ENCODE measurements at regions not wholly inside any gene's neighbourhood (a gene's known extent, or its start where the extent isn't known, plus 50 kb on each side); places are given as distances from the start of the nearest gene placed in this dataset.

GRCh38 chr2:191476901-191477300, 201.0 kb upstream of the NABP1 start:
- DNase-seq: no peak
- POLR2A ChIA-PET: no interaction called here
- TF ChIP-seq CTCF (IDR thresholded peaks at IDR 0.05): no peak
- H3K4me3 Mint-ChIP-seq: no peak overlapping the region
- intact Hi-C loops (cut with micrococcal nuclease): no loop called here
- H3K27me3 Mint-ChIP-seq: peaks cover 2% of the 10 kb centered on the region
- no peaks in the 10 kb centered on the region for H3K36me3 Mint-ChIP-seq (ENCODE audit: low read depth)
- CTCF ChIA-PET: interaction anchor here (1.0 kb wide), 1 partner anchor 25 kb away, joined by 3 read pairs; no protein-coding TSS in a partner anchor
- no peaks in the 10 kb centered on the region for H3K4me1 Mint-ChIP-seq (ENCODE audit: low read depth)
- no peak overlapping the region for H3K27ac Mint-ChIP-seq
- no peak for ATAC-seq
- peaks cover 2% of the 10 kb centered on the region for H3K9me3 Mint-ChIP-seq

- intact Hi-C loops (cut with micrococcal nuclease): no loop called here
- DNase-seq (no peak), ATAC-seq (no peak)
- Mint-ChIP-seq H3K27ac (no peak overlapping the region), H3K36me3 (ENCODE audit: low read depth) (no peaks in the 10 kb centered on the region), H3K4me3 (no peak overlapping the region), H3K9me3 (peaks cover 11% of the 10 kb centered on the region), H3K4me1 (ENCODE audit: low read depth) (no peaks in the 10 kb centered on the region), H3K27me3 (peaks cover 4% of the 10 kb centered on the region)
- CTCF ChIA-PET: no interaction called here
- TF ChIP-seq CTCF (IDR thresholded peaks at IDR 0.05): no peak
- POLR2A ChIA-PET: no interaction called here
These were observed 198.9 kb upstream of the NABP1 start for GRCh38 chr2:191478799-191479679.

GRCh38 chr2:191479680-191480023, 198.3 kb upstream of the NABP1 start:
- Mint-ChIP-seq H3K27ac (no peak overlapping the region), H3K27me3 (peaks cover 4% of the 10 kb centered on the region), H3K4me3 (no peak overlapping the region), H3K36me3 (ENCODE audit: low read depth) (no peaks in the 10 kb centered on the region), H3K4me1 (ENCODE audit: low read depth) (no peaks in the 10 kb centered on the region), H3K9me3 (peaks cover 11% of the 10 kb centered on the region)
- ATAC-seq (no peak), DNase-seq (peak; percentile 2)
- ChIA-PET POLR2A (no interaction called here), CTCF (no interaction called here)
- intact Hi-C loops (cut with micrococcal nuclease): no loop called here
- TF ChIP-seq CTCF (IDR thresholded peaks at IDR 0.05): no peak

- Mint-ChIP-seq H3K4me3 (no peak overlapping the region), H3K9me3 (peaks cover 11% of the 10 kb centered on the region), H3K27me3 (peaks cover 4% of the 10 kb centered on the region), H3K27ac (no peak overlapping the region), H3K36me3 (ENCODE audit: low read depth) (no peaks in the 10 kb centered on the region), H3K4me1 (ENCODE audit: low read depth) (no peaks in the 10 kb centered on the region)
- ATAC-seq: no peak
- CTCF ChIA-PET: no interaction called here
- intact Hi-C loops (cut with micrococcal nuclease): no loop called here
- POLR2A ChIA-PET: interaction anchor here (0.7 kb wide), 1 partner anchor 114 kb away, joined by 3 read pairs; no protein-coding TSS in a partner anchor
- DNase-seq: no peak
- TF ChIP-seq CTCF (IDR thresholded peaks at IDR 0.05): no peak
These were observed 196.4 kb upstream of the NABP1 start for GRCh38 chr2:191481305-191482070.

GRCh38 chr2:191483117-191483516, 194.8 kb upstream of the NABP1 start:
- Mint-ChIP-seq H3K4me1 (ENCODE audit: low read depth) (no peaks in the 10 kb centered on the region), H3K36me3 (ENCODE audit: low read depth) (no peaks in the 10 kb centered on the region), H3K9me3 (peaks cover 11% of the 10 kb centered on the region), H3K27ac (no peak overlapping the region), H3K27me3 (peaks cover 4% of the 10 kb centered on the region), H3K4me3 (no peak overlapping the region)
- intact Hi-C loops (cut with micrococcal nuclease): no loop called here
- TF ChIP-seq CTCF (IDR thresholded peaks at IDR 0.05): no peak
- CTCF ChIA-PET: interaction anchor here (0.8 kb wide), 1 partner anchor 18 kb away, joined by 3 read pairs; no protein-coding TSS in a partner anchor
- ATAC-seq: no peak
- no peak for DNase-seq
- POLR2A ChIA-PET: no interaction called here

Measured in activated CD8-positive, alpha-beta T cell treated with anti-CD3 and anti-CD28 coated beads for 36 hours (primary cell).